T1000 (cell line): ENCODE measurements at regions not wholly inside any gene's neighbourhood (a gene's known extent, or its start where the extent isn't known, plus 50 kb on each side); places are given as distances from the start of the nearest gene placed in this dataset.

Experiments used
- DNase-seq: peaks from one replicate; lab custom pipeline; 2025; ENCODE audit warnings: mixed read lengths; lab: John Stamatoyannopoulos, UW

DNA sequence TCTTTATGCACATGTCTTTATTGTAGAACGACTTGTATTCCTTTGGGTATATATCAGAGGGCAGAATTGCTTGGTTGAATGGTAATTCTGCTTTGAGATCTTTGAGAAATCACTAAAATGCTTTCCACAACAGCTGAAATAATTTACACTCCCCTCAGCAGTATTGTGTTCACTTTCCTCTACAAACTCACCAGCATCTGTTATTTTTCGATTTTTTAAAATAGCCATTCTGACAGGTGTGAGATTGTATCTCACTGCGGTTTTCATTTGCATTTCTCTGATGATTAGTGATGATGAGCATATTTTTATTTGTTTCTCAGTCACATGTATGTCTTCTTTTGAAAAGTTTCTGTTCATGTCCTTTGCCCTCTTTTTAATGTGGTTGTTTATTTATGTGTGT, 459.8 kb downstream of the PABPC4L start:
- no peak for DNase-seq

DNA sequence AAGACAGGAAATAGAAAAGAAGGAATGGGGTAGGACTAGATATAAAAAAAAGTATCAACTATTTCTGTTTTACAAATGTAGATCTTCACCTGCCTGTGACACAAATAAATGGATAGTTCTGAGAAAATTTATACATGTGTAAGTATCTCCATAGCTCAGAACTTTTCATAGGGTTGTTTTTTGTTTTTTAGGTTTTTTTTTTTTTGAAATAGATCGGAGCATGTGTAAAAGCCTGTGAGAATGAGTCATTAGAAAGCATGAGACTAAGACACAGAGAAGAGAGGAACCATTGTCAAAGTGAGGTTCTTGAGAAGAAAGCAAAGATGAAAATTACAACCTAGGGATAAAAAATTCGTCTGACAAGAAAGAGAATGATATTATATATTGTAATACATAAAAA, 481.6 kb downstream of the PABPC4L start:
- DNase-seq: no peak

- DNase-seq: no peak
Observed at GRCh38 chr4:133719098-133719497, 482.5 kb downstream of the PABPC4L start.

DNA sequence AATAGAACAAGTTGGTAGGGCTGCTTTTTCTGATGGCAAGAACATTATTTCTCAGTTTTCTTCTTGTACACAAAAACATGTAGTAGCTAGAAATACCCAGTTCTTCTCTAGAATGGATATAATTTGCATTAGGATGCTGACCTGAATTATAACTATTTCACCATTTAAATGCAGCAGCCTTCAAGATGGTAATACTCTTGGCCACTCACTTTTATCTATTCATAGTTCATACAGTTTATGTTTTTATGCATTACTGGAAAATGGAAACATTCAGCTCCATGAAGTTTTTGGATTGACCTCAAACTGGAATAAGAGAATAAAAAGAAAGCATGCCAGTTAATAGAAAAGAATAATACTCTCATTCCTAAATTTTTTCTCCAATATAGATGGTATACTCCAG, 487.4 kb downstream of the PABPC4L start:
- DNase-seq: no peak

DNA sequence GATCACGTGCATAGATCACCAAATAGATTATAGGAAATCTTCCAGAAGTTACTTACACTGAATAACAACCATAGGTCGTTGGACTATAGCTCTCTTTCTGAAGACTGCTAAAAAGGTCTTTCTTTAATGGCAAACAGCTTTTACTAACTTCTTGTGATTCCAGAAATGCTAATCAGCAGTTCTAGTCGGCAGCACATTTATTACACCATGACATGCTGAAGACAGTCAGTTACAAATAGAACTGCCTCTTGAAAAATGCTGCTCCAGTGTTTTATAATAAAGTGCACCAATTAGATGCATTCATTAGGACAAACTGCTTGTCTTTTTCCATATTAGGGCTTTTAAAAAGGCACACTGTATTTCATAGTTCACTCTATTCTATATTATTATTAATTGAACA, 488.2 kb downstream of the PABPC4L start:
- no peak for DNase-seq

DNA sequence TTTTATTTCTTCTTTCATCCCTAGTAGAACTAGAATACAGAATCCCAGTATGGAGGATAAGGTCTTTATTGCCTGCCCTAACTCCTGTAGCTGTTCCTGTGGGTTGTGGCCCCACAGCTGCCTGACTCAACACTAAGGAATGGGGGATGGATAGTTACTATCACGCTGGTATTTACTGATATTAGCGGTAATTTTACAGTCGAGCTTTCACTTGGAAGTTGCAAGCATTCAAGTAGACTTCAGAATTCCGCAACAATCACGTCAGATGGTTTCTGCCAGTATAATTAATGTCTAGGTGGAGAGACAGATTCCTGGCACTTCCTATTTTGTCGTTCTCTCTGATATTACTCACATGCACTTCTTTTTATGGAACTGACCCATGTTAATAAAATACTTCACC, 489.8 kb downstream of the PABPC4L start:
- DNase-seq: no peak

GRCh38 chr4:133694416-133694815, 507.2 kb downstream of the PABPC4L start:
- DNase-seq: no peak

DNA sequence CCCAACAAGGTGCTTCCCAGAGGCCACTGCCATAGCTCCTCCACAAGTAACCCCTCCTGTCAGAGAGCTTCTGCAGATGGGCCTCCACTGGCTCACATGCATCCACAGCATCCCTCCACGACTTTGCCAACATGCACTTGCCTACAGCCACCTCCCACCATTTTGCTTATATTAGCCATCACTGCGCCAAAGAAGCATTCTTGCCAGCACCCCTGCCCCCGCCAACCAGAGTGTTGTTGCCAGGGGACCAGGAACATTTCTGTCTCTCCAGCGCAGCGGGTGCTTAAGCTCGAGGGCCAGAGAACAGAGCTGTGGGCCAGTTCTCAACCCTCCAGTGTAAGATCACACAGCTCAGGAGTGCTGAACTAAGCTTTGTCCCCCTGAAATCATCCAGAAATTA, 517.6 kb downstream of the PABPC4L start:
- no peak for DNase-seq

GRCh38 chr4:133668061-133668851, 519.2 kb downstream of the PCDH10 start:
- DNase-seq: no peak

- DNase-seq: no peak
Observed at GRCh38 chr4:133647206-133647605, 498.1 kb downstream of the PCDH10 start.

DNA sequence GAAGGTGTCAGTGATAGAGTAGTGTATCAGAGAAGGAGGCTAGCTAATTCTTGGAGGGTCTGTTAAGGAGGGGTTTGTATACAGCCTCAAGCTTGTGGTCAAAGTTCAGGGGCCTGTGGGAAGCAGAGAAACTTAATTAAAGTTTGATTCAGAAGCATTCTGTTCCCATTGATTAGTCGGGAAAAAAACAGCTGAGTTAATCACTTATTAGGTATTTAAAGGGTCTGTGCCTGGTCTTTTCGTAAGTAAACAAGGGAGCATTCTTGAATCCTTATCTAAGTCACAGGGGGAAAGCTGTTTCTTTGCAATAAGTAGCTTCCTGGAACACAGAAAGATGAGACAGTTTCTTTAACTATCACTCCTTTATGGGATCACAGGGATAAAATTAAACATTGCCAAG, 492.1 kb downstream of the PCDH10 start:
- no peak for DNase-seq

DNA sequence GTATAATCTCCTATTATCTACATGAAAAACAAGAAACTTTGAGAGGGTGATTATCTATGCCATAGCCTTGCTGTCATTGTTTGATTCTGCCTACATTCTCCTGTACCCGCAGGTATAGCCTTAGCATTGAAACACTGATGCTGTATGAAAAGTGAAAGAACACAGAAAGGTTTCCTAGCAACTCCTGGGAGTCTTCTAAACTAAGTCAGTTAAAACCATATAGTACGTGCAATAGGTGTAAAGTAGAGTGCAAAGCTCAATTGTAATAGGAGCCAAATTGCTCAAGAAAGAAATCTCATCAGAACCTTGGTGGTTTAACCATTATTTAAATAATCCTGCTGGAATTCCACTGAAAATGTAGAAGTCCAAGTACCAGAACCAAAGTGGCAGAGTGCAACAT, 489.7 kb downstream of the PCDH10 start:
- DNase-seq: no peak

- DNase-seq: no peak
Observed at GRCh38 chr4:133637161-133637560, 488.1 kb downstream of the PCDH10 start.

- DNase-seq: no peak
Observed at GRCh38 chr4:133624744-133625143, 475.6 kb downstream of the PCDH10 start.

GRCh38 chr4:133623847-133624246, 474.8 kb downstream of the PCDH10 start:
- DNase-seq: no peak

DNA sequence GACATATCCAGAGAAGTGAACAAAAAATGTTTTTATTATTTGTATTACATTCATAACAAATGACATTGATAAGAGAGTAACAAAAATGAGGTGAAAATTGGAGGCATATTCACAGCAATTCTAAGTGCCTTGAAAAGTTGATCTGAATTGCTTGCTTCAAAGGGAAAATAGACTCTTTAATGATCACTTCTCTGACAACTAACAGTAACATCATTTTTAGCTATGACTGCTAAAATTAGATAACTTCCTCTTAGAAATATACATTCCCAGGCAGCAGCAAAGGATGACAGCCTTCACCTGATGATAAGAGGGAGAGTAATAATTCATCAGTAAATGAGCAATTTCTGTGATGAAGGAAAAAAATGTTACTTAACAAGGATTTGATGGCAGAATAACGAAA, 472.5 kb downstream of the PCDH10 start:
- DNase-seq: no peak

DNA sequence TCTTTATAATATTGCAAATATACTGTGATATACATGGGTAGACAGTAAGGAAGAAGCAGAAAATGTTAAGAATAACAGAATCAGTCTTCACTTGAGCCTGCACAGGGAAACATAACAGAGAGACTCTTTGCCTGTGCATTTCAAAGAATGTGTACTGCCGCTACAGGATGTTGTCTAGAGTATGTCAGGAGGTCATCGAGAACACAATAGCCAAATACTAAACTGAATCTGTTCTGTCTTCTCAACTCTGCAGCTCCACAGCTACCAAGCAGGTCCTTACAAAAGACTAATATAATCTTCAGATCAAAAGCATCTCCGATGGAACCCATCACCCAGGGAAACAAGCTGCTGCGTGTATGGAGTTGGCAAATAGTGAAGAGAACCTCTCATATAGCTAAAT, 471.5 kb downstream of the PCDH10 start:
- no peak for DNase-seq

DNA sequence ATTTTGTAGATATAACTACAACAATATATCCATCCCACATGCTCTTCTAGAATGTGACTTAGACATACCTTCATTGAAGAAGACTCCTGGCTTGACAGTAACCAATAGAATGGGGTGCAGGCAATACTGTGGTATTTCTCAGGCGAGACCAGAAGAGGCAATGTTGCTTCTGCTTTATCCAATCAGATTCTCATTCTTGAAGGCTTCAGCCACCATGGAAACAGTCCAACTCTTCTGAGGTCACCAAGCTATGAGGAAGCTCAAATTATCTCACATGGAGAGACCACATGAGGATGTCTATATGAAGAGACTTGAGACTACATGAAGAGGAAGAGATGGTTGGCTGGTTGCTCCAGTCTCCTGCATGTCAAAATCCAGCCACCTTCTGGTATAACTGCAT, 469.9 kb downstream of the PCDH10 start:
- DNase-seq: no peak

DNA sequence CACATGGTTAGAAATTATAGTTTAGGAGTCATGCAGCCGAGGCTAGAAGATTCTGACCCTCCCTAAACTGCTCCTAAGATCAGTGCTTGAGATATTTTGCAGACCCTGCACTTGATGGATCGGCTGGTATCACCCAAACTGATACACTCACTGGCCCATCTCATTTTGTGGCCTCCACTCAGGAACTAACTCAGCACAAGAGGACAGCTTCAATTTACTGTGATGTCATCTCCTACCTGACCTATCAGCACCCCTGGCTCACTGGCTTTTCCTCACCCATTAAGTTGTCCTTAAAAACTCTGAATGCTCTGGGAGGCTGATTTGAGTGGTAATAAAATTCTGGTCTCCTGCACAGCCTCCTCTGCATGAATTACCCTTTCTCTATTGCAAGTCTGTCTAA, 450.9 kb downstream of the PCDH10 start:
- DNase-seq: no peak

GRCh38 chr4:133598779-133599178, 449.7 kb downstream of the PCDH10 start:
- DNase-seq: no peak

DNA sequence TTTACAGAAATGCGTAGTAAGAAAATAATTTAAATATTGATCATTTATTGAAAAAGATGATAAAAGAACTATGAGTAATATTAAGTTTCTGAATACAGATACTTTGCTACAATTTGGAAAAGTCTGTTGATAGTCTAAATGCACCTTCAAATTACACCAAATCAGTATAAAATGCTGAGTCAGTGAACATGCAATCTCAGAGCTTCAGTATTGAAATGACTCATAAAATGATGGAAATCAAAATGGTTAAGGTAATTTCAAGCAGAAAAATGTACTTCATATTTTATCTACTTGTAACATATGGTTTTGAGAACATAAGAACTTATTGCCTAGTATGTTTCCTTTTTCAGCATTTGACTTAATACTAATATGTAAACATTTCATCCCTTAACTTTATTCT, 448.2 kb downstream of the PCDH10 start:
- no peak for DNase-seq

DNA sequence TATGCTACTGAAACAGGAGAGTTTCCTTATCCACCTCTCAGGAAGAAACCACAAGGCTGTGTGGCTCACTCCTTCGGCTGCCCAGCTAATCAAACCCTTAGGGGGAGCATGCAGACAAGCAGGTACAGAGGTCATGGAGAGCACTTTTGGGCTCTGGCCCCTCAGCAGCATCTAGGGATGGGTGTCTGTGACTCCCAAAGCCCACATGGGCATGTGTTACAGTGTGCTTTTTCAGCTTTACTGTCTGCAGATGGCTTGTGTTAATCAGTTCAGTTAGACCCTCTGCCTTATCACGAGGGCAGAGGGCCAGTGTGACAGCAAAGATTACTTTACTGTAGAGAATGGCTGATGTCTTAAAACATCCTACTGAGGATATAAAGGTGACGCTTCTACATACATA, 447.4 kb downstream of the PCDH10 start:
- no peak for DNase-seq

GRCh38 chr4:133594390-133595207, 445.5 kb downstream of the PCDH10 start:
- no peak for DNase-seq

- no peak for DNase-seq
Observed at GRCh38 chr4:133593764-133594163, 444.7 kb downstream of the PCDH10 start.
